Stimulated activated CD8-positive, alpha-beta memory T cell treated with anti-CD3 and anti-CD28 coated beads, Interleukin-12 subunit alpha, Interleukin-12 subunit beta, amount 100 ng/mL, for 4 hours (primary cell): ENCODE measurements at regions not wholly inside any gene's neighbourhood (a gene's known extent, or its start where the extent isn't known, plus 50 kb on each side); places are given as distances from the start of the nearest gene placed in this dataset.

Source experiments
- DNase-seq: peaks from one replicate; pipeline ENCODE4 v3.0.0-alpha.2; 2020; ENCODE audit warnings: low read depth

DNA sequence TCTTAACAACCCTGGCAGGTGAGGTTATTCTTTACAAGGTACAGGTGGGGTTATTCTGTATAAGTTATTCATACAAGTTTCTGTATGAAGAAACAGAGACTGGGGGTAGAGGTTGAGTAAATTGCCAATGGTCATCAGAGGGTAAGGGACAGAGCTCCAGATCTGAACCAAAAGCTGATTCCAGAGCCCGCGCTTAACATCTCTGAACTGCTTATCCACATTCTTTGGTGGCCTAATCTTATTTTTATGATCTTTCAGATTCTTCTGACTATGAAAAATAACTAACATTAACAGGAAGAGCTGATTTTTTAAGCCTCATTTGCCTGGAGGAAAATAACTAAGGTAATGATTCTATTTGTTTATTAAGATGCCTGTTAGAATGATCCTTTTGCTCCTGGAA, 63.9 kb upstream of the BARHL2 start:
- no peak for DNase-seq

GRCh38 chr1:90779573-90779972, 62.5 kb upstream of the BARHL2 start:
- DNase-seq, result no peak

GRCh38 chr1:90778486-90778885, 61.4 kb upstream of the BARHL2 start:
- DNase-seq, result no peak

DNA sequence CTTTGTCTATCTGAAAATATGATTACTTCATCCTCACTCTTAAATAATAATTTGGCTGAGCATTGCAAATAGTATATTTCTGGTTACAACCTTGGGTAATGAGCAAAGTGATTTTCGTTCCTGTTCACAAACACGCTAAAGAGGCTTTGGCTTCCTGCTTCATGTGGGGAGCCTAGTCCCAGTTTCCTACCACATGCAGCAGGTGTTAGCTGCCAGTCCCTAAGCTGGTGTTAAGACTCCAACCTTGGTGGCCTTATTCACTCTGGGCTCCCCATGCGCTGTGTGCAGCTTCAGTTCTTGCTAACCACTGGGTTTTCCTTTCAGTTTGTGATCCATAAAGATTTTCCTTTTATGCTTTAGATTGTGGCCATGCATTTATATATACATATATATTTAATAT, 56.7 kb upstream of the BARHL2 start:
- no peak for DNase-seq

DNA sequence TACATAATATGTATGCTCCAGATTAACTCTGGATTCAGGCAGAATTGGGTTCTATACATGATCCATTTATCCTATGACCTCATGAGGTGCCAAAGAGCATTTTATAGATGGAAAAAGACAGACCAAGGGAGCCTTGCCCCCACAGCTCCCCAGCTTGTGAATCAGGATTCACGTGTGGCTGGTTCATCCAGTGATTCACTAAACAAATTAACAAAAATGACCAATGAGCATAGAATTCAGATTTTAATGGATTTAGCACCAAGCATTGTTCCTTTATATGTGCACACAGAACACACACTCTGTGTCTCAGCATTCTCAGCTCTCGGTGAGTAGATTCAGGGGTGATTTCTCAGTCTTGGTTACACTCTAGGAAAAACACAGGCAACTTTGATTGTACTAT, 51.7 kb upstream of the BARHL2 start:
- no peak for DNase-seq

- DNase-seq, result no peak
These were observed 51.0 kb upstream of the BARHL2 start for GRCh38 chr1:90768098-90768497.
